GM12873 (cell line): ENCODE measurements at regions not wholly inside any gene's neighbourhood (a gene's known extent, or its start where the extent isn't known, plus 50 kb on each side); places are given as distances from the start of the nearest gene placed in this dataset.

Experiments used
- CTCF ChIP-seq: IDR thresholded peaks from 2 replicates; pipeline ENCODE4 v1.5.1; 2012; ENCODE audit warnings: low read depth, mild to moderate bottlenecking, moderate library complexity, low read length, control low read depth; ENCODE audit not compliant: insufficient read depth; ENCODE audit errors: missing control alignments

GRCh38 chrX:124791492-124792095 lies 445.2 kb downstream of the SH2D1A start:
- no peak for TF ChIP-seq CTCF

- no peak for TF ChIP-seq CTCF
Measured at GRCh38 chrX:124796989-124797388, 450.6 kb downstream of the SH2D1A start.

- TF ChIP-seq CTCF, result no peak
Measured at GRCh38 chrX:124804962-124805361, 458.6 kb downstream of the SH2D1A start.

- TF ChIP-seq CTCF, result no peak
Measured at GRCh38 chrX:124805486-124805885, 459.1 kb downstream of the SH2D1A start.

GRCh38 chrX:124814106-124814505 lies 467.7 kb downstream of the SH2D1A start:
- no peak for TF ChIP-seq CTCF

GRCh38 chrX:124818033-124818432 lies 471.7 kb downstream of the SH2D1A start:
- TF ChIP-seq CTCF, result no peak

GRCh38 chrX:124818764-124819163 lies 472.4 kb downstream of the SH2D1A start:
- TF ChIP-seq CTCF, result no peak
